Esophagus squamous epithelium (tissue), 5 donors: ENCODE measurements at regions not wholly inside any gene's neighbourhood (a gene's known extent, or its start where the extent isn't known, plus 50 kb on each side); places are given as distances from the start of the nearest gene placed in this dataset.

Source experiments
- DNase-seq: peaks from one replicate; lab custom pipeline; 2025; lab: John Stamatoyannopoulos, UW
- H3K27ac ChIP-seq, 4 donors: fragments of 200-600 bp; sonication (generic); one replicate each; pipeline ENCODE4 v1.5.1; 2016 to 2019; ENCODE audit warnings: mild to moderate bottlenecking in 1 of 4
- H3K27me3 ChIP-seq, 4 donors: fragments of 200-600 bp; sonication (generic); 1 replicate in 3 of 4; 2 replicates in 1 of 4; pipeline versions ENCODE4 v1.5.1 to v1.6.0; 2017 to 2021; ENCODE audit warnings: antibody characterized with exemption in 1 of 4
- H3K36me3 ChIP-seq, 3 donors: fragments of 200-600 bp; sonication (generic); one replicate each; pipeline ENCODE4 v1.5.1; 2016 to 2019
- H3K4me1 ChIP-seq, 3 donors: fragments of 200-600 bp; sonication (generic); one replicate each; pipeline ENCODE4 v1.5.1; 2017 to 2019
- H3K4me3 ChIP-seq, 4 donors: fragments of 200-600 bp; sonication (generic); 1 replicate in 3 of 4; 2 replicates in 1 of 4; pipeline ENCODE4 v1.5.1; 2016 to 2019; ENCODE audit warnings: mild to moderate bottlenecking in 2 of 4, moderate library complexity in 1 of 4
- H3K9me3 ChIP-seq, 3 donors: fragments of 200-600 bp; sonication (generic); one replicate each; pipeline ENCODE4 v1.5.1; 2016 to 2019
- POLR2A ChIP-seq, 4 donors: fragments of 450-650 bp; IDR thresholded peaks; one replicate each; pipeline ENCODE4 v1.6.1; 2017; ENCODE audit warnings: antibody characterized with exemption in 4 of 4, mild to moderate bottlenecking in 4 of 4, moderate library complexity in 3 of 4
- WGBS, 2 donors: methylation state at CpG; one replicate each; pipeline ENCODE4 v1.1.5; 2018; 5-methylcytosine and 5-hydroxymethylcytosine counted together
- intact Hi-C: fragments of 100-400 bp; cut with DNase I; formaldehyde crosslinking; loops from one replicate; pipeline ENCODE4 v1.15.0; 2022
- TF ChIP-seq, protein P1 (sequence below), 6 experiments: fragments of 450-650 bp in 4 of 6; fragments of 200-600 bp in 2 of 6; sonication (generic) in 2 of 6; IDR thresholded peaks; one replicate each; pipeline ENCODE4 v1.5.1; 2016 to 2019; ENCODE audit warnings: antibody characterized with exemption in 6 of 6, mild to moderate bottlenecking in 4 of 6, moderate library complexity in 4 of 6
- donor health status: DM: yes; HTN: yes; CAD: no.

DNA sequence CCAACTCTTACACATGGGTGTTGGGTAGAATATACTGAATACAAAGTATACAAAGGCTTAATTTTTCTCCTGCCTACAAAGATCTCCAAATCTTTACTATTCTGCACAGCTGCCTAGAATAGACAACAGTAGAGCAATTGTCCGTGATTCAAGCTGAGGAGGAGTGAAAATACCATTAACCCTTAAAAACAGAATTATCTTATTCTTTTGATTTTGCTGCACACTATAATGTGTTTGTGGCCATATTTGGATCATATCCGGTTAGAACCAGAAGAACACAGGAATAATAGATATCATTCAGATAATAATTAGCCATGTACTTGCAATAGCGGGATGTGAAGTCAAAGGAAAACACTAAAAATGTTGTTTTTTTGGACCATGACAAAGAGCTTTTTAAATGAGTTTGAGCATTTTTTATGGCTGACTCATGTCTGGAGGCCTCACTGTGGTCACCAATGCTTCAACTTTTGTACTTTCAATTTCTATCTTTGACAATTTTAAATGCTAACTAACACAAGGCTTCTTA is 197.6 kb upstream of the FOXD3 start:
- no peak overlapping the region for H3K27ac ChIP-seq
- no peak for TF ChIP-seq POLR2A (IDR thresholded peaks at IDR 0.05)
- TF ChIP-seq, protein P1, sequence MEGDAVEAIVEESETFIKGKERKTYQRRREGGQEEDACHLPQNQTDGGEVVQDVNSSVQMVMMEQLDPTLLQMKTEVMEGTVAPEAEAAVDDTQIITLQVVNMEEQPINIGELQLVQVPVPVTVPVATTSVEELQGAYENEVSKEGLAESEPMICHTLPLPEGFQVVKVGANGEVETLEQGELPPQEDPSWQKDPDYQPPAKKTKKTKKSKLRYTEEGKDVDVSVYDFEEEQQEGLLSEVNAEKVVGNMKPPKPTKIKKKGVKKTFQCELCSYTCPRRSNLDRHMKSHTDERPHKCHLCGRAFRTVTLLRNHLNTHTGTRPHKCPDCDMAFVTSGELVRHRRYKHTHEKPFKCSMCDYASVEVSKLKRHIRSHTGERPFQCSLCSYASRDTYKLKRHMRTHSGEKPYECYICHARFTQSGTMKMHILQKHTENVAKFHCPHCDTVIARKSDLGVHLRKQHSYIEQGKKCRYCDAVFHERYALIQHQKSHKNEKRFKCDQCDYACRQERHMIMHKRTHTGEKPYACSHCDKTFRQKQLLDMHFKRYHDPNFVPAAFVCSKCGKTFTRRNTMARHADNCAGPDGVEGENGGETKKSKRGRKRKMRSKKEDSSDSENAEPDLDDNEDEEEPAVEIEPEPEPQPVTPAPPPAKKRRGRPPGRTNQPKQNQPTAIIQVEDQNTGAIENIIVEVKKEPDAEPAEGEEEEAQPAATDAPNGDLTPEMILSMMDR (IDR thresholded peaks at IDR 0.05), result no peak
- H3K27me3 ChIP-seq, result no peaks in the 10 kb centered on the region
- WGBS, 2 donors, result 35 to 68% methylated on average over 3 of the region's 3 CpGs
- H3K9me3 ChIP-seq, result no peaks in the 10 kb centered on the region
- H3K4me1 ChIP-seq, result no peaks in the 10 kb centered on the region
- no peaks in the 10 kb centered on the region for H3K36me3 ChIP-seq
- DNase-seq, result no peak
- intact Hi-C loops, result no loop called here
- no peak overlapping the region for H3K4me3 ChIP-seq

GRCh38 chr1:63126104-63126503 is 196.3 kb upstream of the FOXD3 start:
- intact Hi-C loops, result no loop called here
- H3K4me1 ChIP-seq, result no peaks in the 10 kb centered on the region
- 30 to 41% methylated on average over 3 of the region's 3 CpGs for WGBS, 2 donors

DNA sequence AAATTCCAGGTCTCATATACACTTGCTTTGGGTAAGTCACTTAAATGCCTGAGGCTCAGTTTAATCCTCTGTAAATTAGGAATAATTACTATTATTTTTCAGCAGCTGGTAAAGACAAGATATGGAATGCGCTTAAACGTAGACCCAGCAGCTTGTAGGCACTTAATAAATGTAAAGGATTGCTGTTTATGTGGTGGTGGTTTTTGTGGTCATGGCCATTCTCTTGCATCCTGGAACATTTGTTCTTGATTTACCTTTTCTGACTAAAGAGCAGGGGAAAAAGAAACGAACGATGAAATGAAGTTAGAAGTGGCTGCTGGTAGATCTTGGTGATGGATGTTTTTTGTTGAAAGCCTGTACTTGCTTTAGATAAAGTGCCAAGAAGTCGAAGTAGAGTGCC is 195.0 kb upstream of the FOXD3 start:
- H3K27ac ChIP-seq, result no peak overlapping the region
- peaks cover 0 to 3% (median 0%) of the 10 kb centered on the region in 4 donors for H3K27me3 ChIP-seq
- no peak for TF ChIP-seq POLR2A (IDR thresholded peaks at IDR 0.05)
- TF ChIP-seq, protein P1 (IDR thresholded peaks at IDR 0.05), result no peak
- H3K9me3 ChIP-seq, result no peaks in the 10 kb centered on the region
- H3K4me3 ChIP-seq, result no peak overlapping the region
- H3K36me3 ChIP-seq, result no peaks in the 10 kb centered on the region
- WGBS, 2 donors, result 54 to 61% methylated on average over 5 of the region's 5 CpGs
- intact Hi-C loops, result no loop called here
- DNase-seq, result no peak
- no peaks in the 10 kb centered on the region for H3K4me1 ChIP-seq

More at GRCh38 chr1:63126104-63126503, 196.3 kb upstream of the FOXD3 start:
- DNase-seq, result no peak
- Histone ChIP-seq H3K27ac (no peak overlapping the region), H3K9me3 (no peaks in the 10 kb centered on the region), H3K4me3 (no peak overlapping the region), H3K36me3 (no peaks in the 10 kb centered on the region), H3K27me3 (no peaks in the 10 kb centered on the region)
- no peak for TF ChIP-seq POLR2A (IDR thresholded peaks at IDR 0.05)
- TF ChIP-seq, protein P1 (IDR thresholded peaks at IDR 0.05), result no peak

- no peaks in the 10 kb centered on the region for H3K4me1 ChIP-seq
- TF ChIP-seq POLR2A (IDR thresholded peaks at IDR 0.05), result no peak
- TF ChIP-seq, protein P1 (IDR thresholded peaks at IDR 0.05), result no peak
- no peak overlapping the region for H3K4me3 ChIP-seq
- WGBS, 2 donors, result 49 to 60% methylated on average over 4 of the region's 4 CpGs
- DNase-seq, result no peak
- no peaks in the 10 kb centered on the region for H3K9me3 ChIP-seq
- H3K36me3 ChIP-seq, result no peaks in the 10 kb centered on the region
- intact Hi-C loops, result no loop called here
- peaks cover 0 to 5% (median 0%) of the 10 kb centered on the region in 4 donors for H3K27me3 ChIP-seq
- H3K27ac ChIP-seq, result no peak overlapping the region
These were observed 193.8 kb upstream of the FOXD3 start for GRCh38 chr1:63128556-63128955.

DNA sequence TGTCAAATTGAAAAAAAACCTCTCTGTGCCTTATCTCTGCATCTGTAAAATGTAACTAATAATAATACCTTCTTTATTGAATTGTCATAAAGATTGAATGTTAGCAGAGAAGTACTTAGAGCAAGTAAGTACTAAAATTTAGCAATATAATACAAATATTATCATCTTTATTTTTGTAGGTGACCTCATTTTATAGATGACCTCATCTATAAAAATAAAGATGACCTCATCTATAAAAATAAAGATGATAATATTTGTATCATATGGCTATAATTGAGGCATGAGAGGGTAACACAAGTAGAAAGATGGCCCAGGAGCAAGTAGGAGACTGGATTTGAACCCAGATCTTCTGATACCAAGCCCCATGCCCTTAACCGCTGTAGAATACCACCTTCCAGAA is 193.2 kb upstream of the FOXD3 start:
- no peak for TF ChIP-seq POLR2A (IDR thresholded peaks at IDR 0.05)
- TF ChIP-seq, protein P1 (IDR thresholded peaks at IDR 0.05), result no peak
- Histone ChIP-seq H3K9me3 (no peaks in the 10 kb centered on the region), H3K4me1 (no peaks in the 10 kb centered on the region), H3K36me3 (no peaks in the 10 kb centered on the region), H3K27ac (no peak overlapping the region), H3K4me3 (no peak overlapping the region), H3K27me3 (peaks cover 0 to 11% (median 0%) of the 10 kb centered on the region in 4 donors)
- no peak for DNase-seq
- 88 to 97% methylated on average over 1 of the region's 1 CpG for WGBS, 2 donors
- intact Hi-C loops, result no loop called here
